SH-SY5Y (cell line): ENCODE measurements at regions not wholly inside any gene's neighbourhood (a gene's known extent, or its start where the extent isn't known, plus 50 kb on each side); places are given as distances from the start of the nearest gene placed in this dataset.

Experiments used
- GATA2 ChIP-seq: IDR thresholded peaks from 2 replicates; pipeline ENCODE4 v1.6.1; 2011; ENCODE audit warnings: mild to moderate bottlenecking, low read depth, low read length
- GATA3 ChIP-seq: IDR thresholded peaks from 2 replicates; pipeline ENCODE4 v1.6.1; 2011; ENCODE audit warnings: low read depth, mild to moderate bottlenecking, low read length, moderate library complexity

DNA sequence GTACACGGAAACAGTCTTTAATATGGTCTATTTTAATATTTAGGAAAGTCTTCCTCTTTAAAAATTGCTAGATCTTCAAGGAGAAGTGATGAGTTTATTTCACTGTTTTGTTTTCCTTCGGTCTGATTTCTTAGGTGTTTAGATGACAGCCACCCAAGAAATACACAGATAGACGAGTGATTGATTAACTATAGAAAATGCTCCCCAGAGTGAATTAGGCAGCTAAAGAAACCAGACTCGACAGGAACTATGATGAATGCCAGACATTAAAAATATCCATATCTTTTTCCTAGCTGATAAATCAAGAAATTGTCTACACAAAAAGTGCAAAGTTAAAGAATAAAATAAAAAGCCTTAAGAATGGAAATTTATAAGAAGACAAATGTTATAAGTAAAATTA is 888.7 kb upstream of the CNTNAP5 start:
- TF ChIP-seq GATA3: no peak
- no peak for TF ChIP-seq GATA2
